Fibroblast of lung (primary cell): ENCODE measurements at regions not wholly inside any gene's neighbourhood (a gene's known extent, or its start where the extent isn't known, plus 50 kb on each side); places are given as distances from the start of the nearest gene placed in this dataset.

Experiments
- DNase-seq, 2 donors: peaks; one replicate each; pipeline versions ENCODE4 v3.0.0 to v3.0.0-alpha.2; 2010; ENCODE audit warnings: low read depth in 2 of 2
- H2AFZ ChIP-seq: 2 replicates; pipeline ENCODE4 v1.5.1; 2012; ENCODE audit warnings: low read length, control low read depth, inconsistent platforms
- H3K27ac ChIP-seq: 2 replicates; pipeline ENCODE4 v1.5.1; 2011; ENCODE audit warnings: low read length, control low read depth; ENCODE audit not compliant: insufficient read depth
- H3K27me3 ChIP-seq: 2 replicates; pipeline ENCODE4 v1.5.1; 2011; ENCODE audit warnings: mild to moderate bottlenecking, low read length; ENCODE audit not compliant: control insufficient read depth, insufficient read depth
- H3K36me3 ChIP-seq: 2 replicates; pipeline ENCODE4 v1.5.1; 2011; ENCODE audit warnings: low read length; ENCODE audit not compliant: control insufficient read depth, insufficient read depth
- H3K4me1 ChIP-seq: 2 replicates; pipeline ENCODE4 v1.5.1; 2011; ENCODE audit warnings: low read length; ENCODE audit not compliant: control insufficient read depth, insufficient read depth; ENCODE audit errors: extremely low read depth
- H3K4me2 ChIP-seq: 2 replicates; pipeline ENCODE4 v1.5.1; 2011; ENCODE audit warnings: low read length, control low read depth; ENCODE audit not compliant: insufficient read depth; ENCODE audit errors: extremely low read depth
- H3K4me3 ChIP-seq, 4 experiments: fragments of 200-600 bp in 1 of 4; sonication (generic) in 1 of 4; replicated peaks in 1 of 4; 2 replicates each; pipeline ENCODE4 v1.5.1; 2011 to 2016; ENCODE audit warnings: low read length in 4 of 4, low read depth in 3 of 4, mild to moderate bottlenecking in 3 of 4, control low read depth in 2 of 4, inconsistent platforms in 1 of 4, mixed read lengths in 1 of 4; ENCODE audit not compliant: insufficient read depth in 1 of 4; ENCODE audit errors: control extremely low read depth in 1 of 4
- H3K79me2 ChIP-seq: 2 replicates; pipeline ENCODE4 v1.5.1; 2012; ENCODE audit warnings: mild to moderate bottlenecking, low read length, inconsistent platforms; ENCODE audit not compliant: control insufficient read depth, insufficient read depth
- H3K9ac ChIP-seq: 2 replicates; pipeline ENCODE4 v1.5.1; 2011; ENCODE audit warnings: mild to moderate bottlenecking, low read length, control low read depth; ENCODE audit not compliant: insufficient read depth
- H3K9me3 ChIP-seq: 2 replicates; pipeline ENCODE4 v1.5.1; 2012; ENCODE audit warnings: low read depth, low read length; ENCODE audit not compliant: control insufficient read depth, insufficient read depth
- H4K20me1 ChIP-seq: 2 replicates; pipeline ENCODE4 v1.5.1; 2011; ENCODE audit warnings: low read length; ENCODE audit not compliant: control insufficient read depth, insufficient read depth; ENCODE audit errors: extremely low read depth
- CTCF ChIP-seq, 2 donors: IDR thresholded peaks in 1 of 2; conservative IDR thresholded peaks in 1 of 2; 1 replicate in 1 of 2; 2 replicates in 1 of 2; pipeline ENCODE4 v1.5.1; 2011 to 2012; ENCODE audit warnings: low read length in 2 of 2, control low read depth in 1 of 2, inconsistent platforms in 1 of 2, low read depth in 1 of 2, mild to moderate bottlenecking in 1 of 2
- EZH2 ChIP-seq: IDR thresholded peaks from 2 replicates; pipeline ENCODE4 v1.5.1; 2012; ENCODE audit warnings: low read length, control low read depth, mild to moderate bottlenecking; ENCODE audit errors: missing control alignments

GRCh38 chr20:53847837-53848170, 222.6 kb downstream of the BCAS1 start:
- H4K20me1 ChIP-seq: no peaks in the 10 kb centered on the region
- H3K9ac ChIP-seq: no peak overlapping the region
- no peak overlapping the region for H3K4me3 ChIP-seq
- no peak overlapping the region for H2AFZ ChIP-seq
- TF ChIP-seq CTCF (conservative IDR thresholded peaks at IDR 0.05 in 1 of 2, IDR thresholded peaks at IDR 0.05 in 1 of 2; ENCODE audit: low read depth in 1 of 2, low read length in 2 of 2): no peak
- TF ChIP-seq EZH2: no peak
- H3K36me3 ChIP-seq: no peaks in the 10 kb centered on the region
- no peaks in the 10 kb centered on the region for H3K27me3 ChIP-seq
- no peaks in the 10 kb centered on the region for H3K9me3 ChIP-seq
- no peak overlapping the region for H3K27ac ChIP-seq
- no peaks in the 10 kb centered on the region for H3K4me1 ChIP-seq
- H3K4me2 ChIP-seq: no peak overlapping the region
- H3K79me2 ChIP-seq: no peaks in the 10 kb centered on the region
- no peak for DNase-seq

- DNase-seq: no peak
- H3K4me3 ChIP-seq: no peak overlapping the region
- no peaks in the 10 kb centered on the region for H3K79me2 ChIP-seq
- no peaks in the 10 kb centered on the region for H3K27me3 ChIP-seq
- no peak overlapping the region for H3K27ac ChIP-seq
- no peaks in the 10 kb centered on the region for H4K20me1 ChIP-seq
- H3K9ac ChIP-seq: no peak overlapping the region
- H3K4me2 ChIP-seq: no peak overlapping the region
- TF ChIP-seq CTCF (conservative IDR thresholded peaks at IDR 0.05 in 1 of 2, IDR thresholded peaks at IDR 0.05 in 1 of 2; ENCODE audit: low read depth in 1 of 2, low read length in 2 of 2) (no peak), EZH2 (no peak)
- no peaks in the 10 kb centered on the region for H3K36me3 ChIP-seq
- H3K4me1 ChIP-seq: no peaks in the 10 kb centered on the region
- no peak overlapping the region for H2AFZ ChIP-seq
- no peaks in the 10 kb centered on the region for H3K9me3 ChIP-seq
These were observed 223.1 kb downstream of the BCAS1 start for GRCh38 chr20:53847139-53847836.

- Histone ChIP-seq H4K20me1 (no peaks in the 10 kb centered on the region), H3K4me3 (no peak overlapping the region), H3K4me1 (no peaks in the 10 kb centered on the region), H3K36me3 (no peaks in the 10 kb centered on the region), H3K27me3 (no peaks in the 10 kb centered on the region), H2AFZ (no peak overlapping the region), H3K9me3 (no peaks in the 10 kb centered on the region), H3K4me2 (no peak overlapping the region), H3K27ac (no peak overlapping the region), H3K9ac (no peak overlapping the region), H3K79me2 (no peaks in the 10 kb centered on the region)
- no peak for DNase-seq
- TF ChIP-seq CTCF (conservative IDR thresholded peaks at IDR 0.05 in 1 of 2, IDR thresholded peaks at IDR 0.05 in 1 of 2; ENCODE audit: low read depth in 1 of 2, low read length in 2 of 2) (no peak), EZH2 (no peak)
These were observed 223.8 kb downstream of the BCAS1 start for GRCh38 chr20:53846640-53847039.
